Uterus (tissue), 2 donors: ENCODE measurements at regions not wholly inside any gene's neighbourhood (a gene's known extent, or its start where the extent isn't known, plus 50 kb on each side); places are given as distances from the start of the nearest gene placed in this dataset.

Experiments used
- POLR2A ChIP-seq, 2 donors: fragments of 450-650 bp; IDR thresholded peaks; one replicate each; pipeline ENCODE4 v1.6.1; 2016; ENCODE audit warnings: antibody characterized with exemption in 2 of 2, mild to moderate bottlenecking in 1 of 2, moderate library complexity in 1 of 2
- TF ChIP-seq, protein P1 (sequence below), 4 experiments: fragments of 200-600 bp in 2 of 4; fragments of 450-650 bp in 2 of 4; sonication (generic) in 2 of 4; IDR thresholded peaks; one replicate each; pipeline ENCODE4 v1.5.1; 2016 to 2019; ENCODE audit warnings: antibody characterized with exemption in 4 of 4, mild to moderate bottlenecking in 2 of 4, moderate library complexity in 1 of 4

- TF ChIP-seq, protein P1, sequence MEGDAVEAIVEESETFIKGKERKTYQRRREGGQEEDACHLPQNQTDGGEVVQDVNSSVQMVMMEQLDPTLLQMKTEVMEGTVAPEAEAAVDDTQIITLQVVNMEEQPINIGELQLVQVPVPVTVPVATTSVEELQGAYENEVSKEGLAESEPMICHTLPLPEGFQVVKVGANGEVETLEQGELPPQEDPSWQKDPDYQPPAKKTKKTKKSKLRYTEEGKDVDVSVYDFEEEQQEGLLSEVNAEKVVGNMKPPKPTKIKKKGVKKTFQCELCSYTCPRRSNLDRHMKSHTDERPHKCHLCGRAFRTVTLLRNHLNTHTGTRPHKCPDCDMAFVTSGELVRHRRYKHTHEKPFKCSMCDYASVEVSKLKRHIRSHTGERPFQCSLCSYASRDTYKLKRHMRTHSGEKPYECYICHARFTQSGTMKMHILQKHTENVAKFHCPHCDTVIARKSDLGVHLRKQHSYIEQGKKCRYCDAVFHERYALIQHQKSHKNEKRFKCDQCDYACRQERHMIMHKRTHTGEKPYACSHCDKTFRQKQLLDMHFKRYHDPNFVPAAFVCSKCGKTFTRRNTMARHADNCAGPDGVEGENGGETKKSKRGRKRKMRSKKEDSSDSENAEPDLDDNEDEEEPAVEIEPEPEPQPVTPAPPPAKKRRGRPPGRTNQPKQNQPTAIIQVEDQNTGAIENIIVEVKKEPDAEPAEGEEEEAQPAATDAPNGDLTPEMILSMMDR (IDR thresholded peaks at IDR 0.05) = no peak
- no peak for TF ChIP-seq POLR2A (IDR thresholded peaks at IDR 0.05)
These were observed 964.7 kb downstream of the TUSC7 start for GRCh38 chr3:117674321-117674720.
